ENCODE measurements at regions not wholly inside any gene's neighbourhood (a gene's known extent, or its start where the extent isn't known, plus 50 kb on each side); places are given as distances from the start of the nearest gene placed in this dataset.

- no peaks in the 10 kb centered on the region for H3K4me1 ChIP-seq (ENCODE audit: low read length)
- no peaks in the 10 kb centered on the region for H3K79me2 ChIP-seq (ENCODE audit: low read length)
- no peak overlapping the region for H3K9ac ChIP-seq (ENCODE audit: low read length)
- H3K36me3 ChIP-seq (replicated peaks; ENCODE audit: low read depth, low read length), result no peaks in the 10 kb centered on the region
- H3K4me3 ChIP-seq (ENCODE audit: low read length), result no peak overlapping the region
- no peak overlapping the region for H3K27ac ChIP-seq (ENCODE audit: low read length)
- no peaks in the 10 kb centered on the region for H3K9me3 ChIP-seq (ENCODE audit: insufficient read depth, low read length)
- H3K4me2 ChIP-seq (ENCODE audit: low read length), result no peak overlapping the region
- H2AFZ ChIP-seq (ENCODE audit: low read depth, low read length), result no peak overlapping the region
- no peaks in the 10 kb centered on the region for H4K20me1 ChIP-seq (ENCODE audit: insufficient read depth, low read length)
- TF ChIP-seq CTCF (IDR thresholded peaks at IDR 0.05; ENCODE audit: low read depth, low read length) (no peak), EZH2phosphoT487 (IDR thresholded peaks at IDR 0.05; ENCODE audit: low read depth) (no peak)
- H3K27me3 ChIP-seq (ENCODE audit: low read depth, low read length), result peaks cover 24% of the 10 kb centered on the region
These were observed 73.7 kb upstream of the CREB3L1 start for GRCh38 chr11:46203746-46204145.

DNA sequence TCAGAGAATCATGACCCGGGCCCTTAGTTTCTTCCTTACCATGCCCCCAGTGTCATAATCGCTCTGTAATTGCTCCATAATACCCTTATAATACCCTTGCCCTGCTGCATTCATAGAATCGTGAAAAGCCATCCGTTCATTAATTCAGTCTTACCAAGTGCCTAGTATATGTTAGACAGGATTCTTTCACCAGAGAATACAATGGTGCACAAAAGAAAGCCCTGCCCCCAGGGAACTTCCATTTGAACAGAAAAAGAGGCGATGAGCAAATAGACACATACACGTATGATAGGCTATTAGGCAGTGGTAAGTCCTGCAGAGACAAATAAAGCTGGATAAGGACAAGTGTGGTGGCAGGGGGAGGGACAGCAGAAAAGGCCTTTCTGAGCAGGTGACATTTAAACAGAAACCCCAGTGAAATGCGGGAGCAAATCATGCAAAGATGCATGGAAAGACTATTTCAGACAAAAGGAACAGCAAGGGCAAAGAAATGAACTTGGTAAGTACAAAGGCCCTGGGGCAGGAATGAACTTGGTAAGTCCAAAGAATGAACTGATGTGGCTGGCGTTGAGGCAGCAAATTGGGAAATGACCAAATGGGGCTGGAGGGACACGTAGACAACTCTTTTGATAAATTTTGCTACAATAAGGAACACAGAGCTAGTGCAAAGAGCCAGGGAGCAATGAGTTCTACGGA, 74.6 kb upstream of the CREB3L1 start:
- Histone ChIP-seq H3K27ac (ENCODE audit: low read length) (no peak overlapping the region), H3K9me3 (ENCODE audit: insufficient read depth, low read length) (no peaks in the 10 kb centered on the region), H3K4me1 (ENCODE audit: low read length) (no peaks in the 10 kb centered on the region), H3K27me3 (ENCODE audit: low read depth, low read length) (peaks cover 33% of the 10 kb centered on the region), H2AFZ (ENCODE audit: low read depth, low read length) (no peak overlapping the region), H3K36me3 (replicated peaks; ENCODE audit: low read depth, low read length) (no peaks in the 10 kb centered on the region), H3K4me2 (ENCODE audit: low read length) (no peak overlapping the region), H3K9ac (ENCODE audit: low read length) (no peak overlapping the region), H4K20me1 (ENCODE audit: insufficient read depth, low read length) (no peaks in the 10 kb centered on the region), H3K4me3 (ENCODE audit: low read length) (no peak overlapping the region), H3K79me2 (ENCODE audit: low read length) (no peaks in the 10 kb centered on the region)
- no peak for TF ChIP-seq EZH2phosphoT487 (IDR thresholded peaks at IDR 0.05; ENCODE audit: low read depth)
- no peak for TF ChIP-seq CTCF (IDR thresholded peaks at IDR 0.05; ENCODE audit: low read depth, low read length)

DNA sequence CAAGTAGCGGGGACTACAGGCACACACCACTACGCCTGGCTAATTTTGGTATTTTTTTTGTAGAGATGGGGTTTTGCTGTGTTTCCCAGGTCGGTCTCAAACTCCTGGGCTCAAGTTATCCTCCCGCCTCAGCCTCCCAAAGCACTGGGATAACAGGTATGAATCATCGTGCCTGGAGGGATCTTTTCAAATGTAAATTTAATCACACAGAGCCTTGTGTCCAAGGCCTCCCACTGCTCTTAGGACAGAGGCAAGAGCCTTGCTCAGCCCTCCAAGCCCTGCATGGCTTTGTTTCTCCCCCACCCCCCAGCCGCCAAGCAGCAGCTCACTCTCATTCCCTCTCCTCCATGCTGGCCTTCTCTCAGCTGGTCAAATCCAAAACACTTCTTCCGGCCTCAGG, 75.3 kb upstream of the CREB3L1 start:
- H3K27ac ChIP-seq (ENCODE audit: low read length), result no peak overlapping the region
- H3K4me3 ChIP-seq (ENCODE audit: low read length), result no peak overlapping the region
- no peaks in the 10 kb centered on the region for H3K36me3 ChIP-seq (replicated peaks; ENCODE audit: low read depth, low read length)
- H3K9me3 ChIP-seq (ENCODE audit: insufficient read depth, low read length), result no peaks in the 10 kb centered on the region
- H3K27me3 ChIP-seq (ENCODE audit: low read depth, low read length), result peaks cover 40% of the 10 kb centered on the region
- H3K79me2 ChIP-seq (ENCODE audit: low read length), result no peaks in the 10 kb centered on the region
- H4K20me1 ChIP-seq (ENCODE audit: insufficient read depth, low read length), result no peaks in the 10 kb centered on the region
- no peak overlapping the region for H2AFZ ChIP-seq (ENCODE audit: low read depth, low read length)
- H3K4me2 ChIP-seq (ENCODE audit: low read length), result no peak overlapping the region
- no peaks in the 10 kb centered on the region for H3K4me1 ChIP-seq (ENCODE audit: low read length)
- TF ChIP-seq CTCF (IDR thresholded peaks at IDR 0.05; ENCODE audit: low read depth, low read length), result no peak
- TF ChIP-seq EZH2phosphoT487 (IDR thresholded peaks at IDR 0.05; ENCODE audit: low read depth), result no peak
- no peak overlapping the region for H3K9ac ChIP-seq (ENCODE audit: low read length)

GRCh38 chr11:46200537-46201281, 76.8 kb upstream of the CREB3L1 start:
- no peaks in the 10 kb centered on the region for H3K79me2 ChIP-seq (ENCODE audit: low read length)
- no peak for TF ChIP-seq CTCF (IDR thresholded peaks at IDR 0.05; ENCODE audit: low read depth, low read length)
- no peak for TF ChIP-seq EZH2phosphoT487 (IDR thresholded peaks at IDR 0.05; ENCODE audit: low read depth)
- no peaks in the 10 kb centered on the region for H4K20me1 ChIP-seq (ENCODE audit: insufficient read depth, low read length)
- H2AFZ ChIP-seq (ENCODE audit: low read depth, low read length), result no peak overlapping the region
- no peak overlapping the region for H3K4me2 ChIP-seq (ENCODE audit: low read length)
- H3K27ac ChIP-seq (ENCODE audit: low read length), result no peak overlapping the region
- H3K9me3 ChIP-seq (ENCODE audit: insufficient read depth, low read length), result no peaks in the 10 kb centered on the region
- no peak overlapping the region for H3K9ac ChIP-seq (ENCODE audit: low read length)
- H3K36me3 ChIP-seq (replicated peaks; ENCODE audit: low read depth, low read length), result no peaks in the 10 kb centered on the region
- H3K4me1 ChIP-seq (ENCODE audit: low read length), result no peaks in the 10 kb centered on the region
- peaks cover 50% of the 10 kb centered on the region for H3K27me3 ChIP-seq (ENCODE audit: low read depth, low read length)
- no peak overlapping the region for H3K4me3 ChIP-seq (ENCODE audit: low read length)
